ENCODE measurements at regions not wholly inside any gene's neighbourhood (a gene's known extent, or its start where the extent isn't known, plus 50 kb on each side); places are given as distances from the start of the nearest gene placed in this dataset.
"Not testable (repeated sequence)": the region's sequence is repeated elsewhere in the genome, so short reads cannot be mapped to it uniquely, and the experiment has no call there.

DNA sequence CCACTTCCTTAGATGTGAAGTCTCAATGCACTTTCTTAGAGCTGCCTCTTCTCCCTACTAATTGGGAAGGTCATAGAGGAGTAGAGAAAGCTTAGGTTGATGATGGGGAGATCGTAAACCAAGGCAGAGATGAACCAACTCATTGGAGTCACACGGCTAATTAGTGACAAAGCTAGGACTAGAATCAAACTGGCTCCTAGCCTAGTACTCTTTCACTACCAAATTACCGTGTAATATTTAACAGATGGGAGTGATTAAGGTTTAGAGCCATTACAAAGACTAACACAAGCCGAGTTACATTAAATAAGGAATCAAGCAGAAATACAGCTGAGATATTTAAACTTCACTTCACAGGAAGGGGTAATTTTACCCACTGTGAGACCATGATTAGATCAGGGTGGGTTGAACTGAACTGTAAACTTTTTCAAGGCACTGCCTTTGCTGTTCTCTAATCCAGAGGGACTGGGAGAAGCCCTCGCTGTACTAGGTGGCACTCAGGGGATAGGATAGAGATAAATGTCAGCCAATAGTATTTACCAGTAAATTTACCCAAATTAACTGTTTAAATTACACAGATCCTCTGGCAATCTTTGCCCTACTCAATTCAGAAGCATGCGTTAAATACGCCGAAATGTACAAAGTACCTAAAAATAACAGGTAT lies 166.4 kb upstream of the PIK3R1 start:
- Mint-ChIP-seq H3K9me3 (peaks cover 20% of the 10 kb centered on the region), H3K4me1 (ENCODE audit: low read depth) (no peaks in the 10 kb centered on the region), H3K4me3 (ENCODE audit: low read depth) (no peak overlapping the region), H3K27me3 (ENCODE audit: low read depth) (peaks cover 2% of the 10 kb centered on the region), H3K36me3 (ENCODE audit: low read depth) (no peaks in the 10 kb centered on the region), H3K27ac (no peak overlapping the region)
- no peak for DNase-seq (ENCODE audit: low spot score)
- intact Hi-C loops (cut with micrococcal nuclease), result no loop called here

DNA sequence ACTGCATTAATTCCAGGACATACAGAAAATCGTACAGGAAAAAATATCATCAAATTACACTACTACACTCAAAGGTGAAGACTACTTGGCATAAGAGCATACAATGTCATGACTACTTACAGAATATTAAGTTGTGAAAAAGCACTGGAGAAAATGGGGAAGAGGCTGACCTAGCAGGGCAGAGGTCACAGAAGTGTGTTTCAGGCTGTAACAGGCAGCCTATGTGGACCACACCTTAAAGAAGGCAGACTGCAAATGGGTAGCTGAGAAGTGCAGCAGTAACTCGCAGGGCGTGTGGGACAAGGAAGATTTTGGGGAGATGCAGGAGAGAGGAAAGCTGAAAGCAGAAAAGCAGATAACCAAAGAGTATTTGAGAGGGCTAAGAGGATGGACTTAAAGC lies 167.0 kb upstream of the PIK3R1 start:
- no peak for DNase-seq (ENCODE audit: low spot score)
- intact Hi-C loops (cut with micrococcal nuclease), result no loop called here
- Mint-ChIP-seq H3K27me3 (ENCODE audit: low read depth) (peaks cover 2% of the 10 kb centered on the region), H3K4me1 (ENCODE audit: low read depth) (no peaks in the 10 kb centered on the region), H3K36me3 (ENCODE audit: low read depth) (no peaks in the 10 kb centered on the region), H3K9me3 (peaks cover 20% of the 10 kb centered on the region), H3K27ac (no peak overlapping the region), H3K4me3 (ENCODE audit: low read depth) (no peak overlapping the region)

DNA sequence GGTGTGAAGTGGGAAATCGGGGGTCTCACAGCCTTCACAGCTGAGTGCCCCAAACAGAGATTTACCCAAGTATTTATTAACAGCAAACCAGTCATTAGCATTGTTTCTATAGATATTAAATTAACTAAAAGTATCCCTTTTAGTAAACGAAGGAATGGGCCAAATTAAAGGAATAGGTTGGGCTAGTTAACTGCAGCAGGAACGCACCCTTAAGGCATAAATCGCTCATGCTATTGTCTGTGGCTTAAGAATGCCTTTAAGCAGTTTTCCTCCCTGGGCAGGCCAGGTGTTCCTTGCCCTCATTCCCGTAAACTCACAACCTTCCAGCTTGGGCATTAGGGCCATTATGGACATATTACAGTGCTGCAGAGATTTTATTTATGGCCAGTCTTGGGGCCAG lies 167.5 kb upstream of the PIK3R1 start:
- H3K4me1 Mint-ChIP-seq (ENCODE audit: low read depth); H3K36me3 Mint-ChIP-seq (ENCODE audit: low read depth); H3K27ac Mint-ChIP-seq; intact Hi-C loops (cut with micrococcal nuclease); H3K27me3 Mint-ChIP-seq (ENCODE audit: low read depth); DNase-seq (ENCODE audit: low spot score); H3K4me3 Mint-ChIP-seq (ENCODE audit: low read depth): not testable (repeated sequence)
- peaks cover 20% of the 10 kb centered on the region for H3K9me3 Mint-ChIP-seq

DNA sequence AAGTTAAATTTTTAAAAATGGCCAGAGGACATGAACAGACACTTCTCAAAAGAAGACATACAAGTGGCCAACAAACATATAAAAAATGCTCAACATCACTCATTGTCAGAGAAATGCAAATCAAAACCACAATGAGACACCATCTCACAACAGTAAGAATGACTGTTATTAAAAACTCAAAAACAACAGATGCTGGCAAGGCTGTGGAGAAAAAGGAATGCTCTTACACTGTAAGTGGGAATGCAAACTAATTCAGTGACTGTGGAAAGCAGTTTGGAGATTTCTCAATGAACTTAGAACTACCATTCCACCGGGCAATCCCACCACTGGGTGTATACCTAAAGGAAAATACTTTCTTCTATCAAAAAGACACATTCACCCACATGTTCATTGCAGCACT lies 168.5 kb upstream of the PIK3R1 start:
- H3K36me3 Mint-ChIP-seq (ENCODE audit: low read depth), result no peaks in the 10 kb centered on the region
- H3K4me3 Mint-ChIP-seq (ENCODE audit: low read depth), result no peak overlapping the region
- H3K27me3 Mint-ChIP-seq (ENCODE audit: low read depth), result peaks cover 2% of the 10 kb centered on the region
- peaks cover 20% of the 10 kb centered on the region for H3K9me3 Mint-ChIP-seq
- no peak for DNase-seq (ENCODE audit: low spot score)
- H3K4me1 Mint-ChIP-seq (ENCODE audit: low read depth), result no peaks in the 10 kb centered on the region
- H3K27ac Mint-ChIP-seq, result no peak overlapping the region
- intact Hi-C loops (cut with micrococcal nuclease), result no loop called here

DNA sequence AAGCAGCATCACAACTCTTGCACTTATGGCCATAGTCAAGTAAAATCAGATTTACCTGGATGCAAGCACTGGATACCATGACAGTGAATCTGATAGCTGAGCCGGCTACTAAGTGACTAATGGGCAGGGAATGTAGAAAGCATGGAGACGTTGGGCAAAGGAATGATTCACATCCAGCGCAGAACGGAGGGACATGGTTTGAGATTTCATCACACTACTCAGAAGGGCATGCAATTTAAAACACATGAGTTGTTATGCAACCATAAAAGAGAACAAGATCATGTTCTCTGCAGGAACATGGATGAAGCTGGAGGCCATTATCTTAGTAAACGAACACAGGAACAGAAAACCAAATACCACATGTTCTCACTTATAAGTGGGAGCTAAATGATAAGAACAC lies 169.1 kb upstream of the PIK3R1 start:
- peaks cover 2% of the 10 kb centered on the region for H3K27me3 Mint-ChIP-seq (ENCODE audit: low read depth)
- peaks cover 20% of the 10 kb centered on the region for H3K9me3 Mint-ChIP-seq
- H3K36me3 Mint-ChIP-seq (ENCODE audit: low read depth), result no peaks in the 10 kb centered on the region
- H3K4me3 Mint-ChIP-seq (ENCODE audit: low read depth), result no peak overlapping the region
- no peak overlapping the region for H3K27ac Mint-ChIP-seq
- no peak for DNase-seq (ENCODE audit: low spot score)
- H3K4me1 Mint-ChIP-seq (ENCODE audit: low read depth), result no peaks in the 10 kb centered on the region
- intact Hi-C loops (cut with micrococcal nuclease), result no loop called here

DNA sequence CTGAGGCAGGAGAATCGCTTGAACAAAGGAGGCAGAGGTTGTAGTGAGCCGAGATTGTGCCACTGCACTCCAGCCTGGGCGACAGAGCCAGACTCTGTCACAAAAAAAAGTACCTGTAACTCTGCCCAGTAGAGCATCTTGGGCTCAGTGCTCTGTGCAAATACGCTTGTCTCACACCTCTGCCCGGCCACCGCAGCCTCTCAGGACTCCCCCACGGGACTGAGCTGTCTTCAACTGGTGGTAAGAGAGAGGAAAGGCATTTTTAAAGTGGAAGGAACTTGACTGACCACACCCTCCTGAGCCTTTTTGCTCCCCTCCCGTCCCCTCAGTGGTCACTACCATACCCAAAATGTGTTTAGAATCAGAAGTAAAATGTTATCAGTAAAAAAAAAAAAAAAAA lies 174.3 kb upstream of the PIK3R1 start:
- no peak for DNase-seq (ENCODE audit: low spot score)
- H3K27ac Mint-ChIP-seq, result no peak overlapping the region
- H3K36me3 Mint-ChIP-seq (ENCODE audit: low read depth), result no peaks in the 10 kb centered on the region
- H3K4me3 Mint-ChIP-seq (ENCODE audit: low read depth), result no peak overlapping the region
- intact Hi-C loops (cut with micrococcal nuclease), result no loop called here
- no peaks in the 10 kb centered on the region for H3K9me3 Mint-ChIP-seq
- H3K4me1 Mint-ChIP-seq (ENCODE audit: low read depth), result no peaks in the 10 kb centered on the region
- H3K27me3 Mint-ChIP-seq (ENCODE audit: low read depth), result no peaks in the 10 kb centered on the region

DNA sequence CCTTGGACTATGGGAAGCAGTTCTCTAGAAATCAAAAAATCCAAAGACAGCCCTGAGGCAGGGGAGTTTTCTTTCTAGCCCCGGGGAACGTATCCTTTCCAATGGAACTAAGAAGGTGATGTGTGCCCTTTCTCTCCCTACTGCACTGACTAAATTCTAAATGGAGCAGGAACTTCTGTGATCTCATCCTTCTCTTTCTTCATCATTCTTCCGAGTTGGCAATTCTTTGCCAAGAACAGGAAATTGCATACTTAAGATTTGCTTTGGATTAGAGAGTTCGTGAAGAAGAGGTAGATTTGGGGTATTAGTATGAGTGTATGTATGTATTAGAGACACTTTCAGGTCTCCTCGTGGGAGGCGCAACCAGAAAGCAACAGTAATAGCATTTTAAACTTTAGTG lies 178.0 kb upstream of the PIK3R1 start:
- H3K27ac Mint-ChIP-seq, result no peak overlapping the region
- peaks cover 2% of the 10 kb centered on the region for H3K27me3 Mint-ChIP-seq (ENCODE audit: low read depth)
- no peak for DNase-seq (ENCODE audit: low spot score)
- intact Hi-C loops (cut with micrococcal nuclease), result no loop called here
- H3K4me3 Mint-ChIP-seq (ENCODE audit: low read depth), result no peak overlapping the region
- no peaks in the 10 kb centered on the region for H3K4me1 Mint-ChIP-seq (ENCODE audit: low read depth)
- no peaks in the 10 kb centered on the region for H3K36me3 Mint-ChIP-seq (ENCODE audit: low read depth)
- H3K9me3 Mint-ChIP-seq, result no peaks in the 10 kb centered on the region

DNA sequence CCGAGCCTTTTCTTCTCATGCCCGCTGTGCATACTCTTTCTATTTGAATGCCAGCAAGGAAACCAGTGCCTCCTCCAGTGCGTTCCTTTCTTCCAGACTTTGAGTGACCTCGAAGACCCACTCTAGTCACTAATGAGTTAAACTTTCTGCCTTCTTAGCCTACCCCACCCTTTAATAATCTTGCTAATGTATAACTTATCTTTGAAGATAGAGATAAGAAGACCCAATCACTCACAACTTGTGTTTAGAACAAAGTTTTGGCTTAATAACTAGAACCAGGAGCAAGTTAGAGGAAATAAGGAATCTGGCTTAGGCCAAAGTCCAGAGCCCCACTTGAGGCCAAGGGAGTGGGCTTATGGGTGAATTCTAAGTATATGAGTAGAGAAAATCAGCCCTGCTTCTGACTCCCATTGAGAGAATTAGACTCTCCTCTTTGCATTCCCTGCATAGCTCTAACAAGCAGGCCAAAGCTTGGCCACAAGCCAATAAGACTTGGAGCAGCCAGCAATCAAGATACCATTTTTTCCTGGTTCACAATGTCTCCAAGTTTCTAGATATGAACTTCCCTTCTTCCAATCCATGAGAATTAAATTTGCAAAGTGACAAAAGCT lies 181.5 kb upstream of the PIK3R1 start:
- H3K4me1 Mint-ChIP-seq (ENCODE audit: low read depth), result no peaks in the 10 kb centered on the region
- no peak overlapping the region for H3K4me3 Mint-ChIP-seq (ENCODE audit: low read depth)
- peaks cover 2% of the 10 kb centered on the region for H3K27me3 Mint-ChIP-seq (ENCODE audit: low read depth)
- DNase-seq (ENCODE audit: low spot score), result no peak
- H3K36me3 Mint-ChIP-seq (ENCODE audit: low read depth), result no peaks in the 10 kb centered on the region
- intact Hi-C loops (cut with micrococcal nuclease), result no loop called here
- no peaks in the 10 kb centered on the region for H3K9me3 Mint-ChIP-seq
- no peak overlapping the region for H3K27ac Mint-ChIP-seq

DNA sequence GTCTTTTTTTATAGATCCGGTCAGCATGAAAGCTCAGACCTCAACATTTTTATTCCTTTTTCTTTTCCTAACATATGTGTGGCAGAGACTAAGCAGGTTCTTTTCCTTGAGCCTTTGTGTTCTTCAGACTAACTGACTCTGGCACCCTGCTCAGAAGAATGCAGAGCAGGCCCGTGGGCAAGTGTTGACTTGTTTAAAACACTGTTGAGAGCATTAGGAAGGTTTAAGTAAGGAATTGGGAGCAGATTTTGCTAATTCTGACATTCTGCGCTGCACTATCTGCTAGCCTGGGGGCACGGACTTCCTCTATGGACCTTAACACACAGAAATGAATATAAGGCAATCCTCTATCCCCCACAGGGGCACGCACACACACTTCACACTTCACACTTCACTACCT lies 182.5 kb upstream of the PIK3R1 start:
- Mint-ChIP-seq H3K36me3 (ENCODE audit: low read depth) (no peaks in the 10 kb centered on the region), H3K4me1 (ENCODE audit: low read depth) (no peaks in the 10 kb centered on the region), H3K9me3 (no peaks in the 10 kb centered on the region), H3K4me3 (ENCODE audit: low read depth) (no peak overlapping the region), H3K27ac (no peak overlapping the region), H3K27me3 (ENCODE audit: low read depth) (peaks cover 2% of the 10 kb centered on the region)
- intact Hi-C loops (cut with micrococcal nuclease), result no loop called here
- DNase-seq (ENCODE audit: low spot score), result no peak

DNA sequence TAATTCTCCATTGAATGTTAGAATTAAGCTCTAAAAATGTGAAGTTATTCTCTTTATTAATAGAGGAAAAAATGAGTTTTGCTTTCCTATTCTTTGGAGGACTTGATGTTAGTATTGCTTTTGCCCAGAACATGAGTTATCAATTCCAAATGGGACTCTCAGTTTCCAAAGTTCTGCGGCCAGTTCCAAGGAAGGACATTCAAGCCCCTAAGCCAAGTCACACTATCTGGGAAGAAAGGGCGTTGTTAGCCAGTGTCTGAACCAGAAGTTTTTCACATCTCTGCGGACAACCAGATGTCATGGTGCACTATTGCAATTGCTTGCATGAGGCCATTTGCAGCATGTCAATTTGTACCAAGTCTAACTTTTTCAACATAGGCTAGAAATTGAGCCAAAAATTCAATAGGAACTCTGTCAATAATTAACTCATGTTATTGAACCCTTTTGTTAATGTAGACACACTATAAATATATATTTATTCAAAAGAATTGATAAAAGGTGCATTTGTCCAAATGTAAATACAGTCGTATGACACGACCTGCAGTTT lies 183.3 kb upstream of the PIK3R1 start:
- no peaks in the 10 kb centered on the region for H3K36me3 Mint-ChIP-seq (ENCODE audit: low read depth)
- H3K27me3 Mint-ChIP-seq (ENCODE audit: low read depth), result peaks cover 2% of the 10 kb centered on the region
- DNase-seq (ENCODE audit: low spot score), result no peak
- H3K4me3 Mint-ChIP-seq (ENCODE audit: low read depth), result no peak overlapping the region
- intact Hi-C loops (cut with micrococcal nuclease), result no loop called here
- no peaks in the 10 kb centered on the region for H3K4me1 Mint-ChIP-seq (ENCODE audit: low read depth)
- H3K9me3 Mint-ChIP-seq, result no peaks in the 10 kb centered on the region
- H3K27ac Mint-ChIP-seq, result no peak overlapping the region

DNA sequence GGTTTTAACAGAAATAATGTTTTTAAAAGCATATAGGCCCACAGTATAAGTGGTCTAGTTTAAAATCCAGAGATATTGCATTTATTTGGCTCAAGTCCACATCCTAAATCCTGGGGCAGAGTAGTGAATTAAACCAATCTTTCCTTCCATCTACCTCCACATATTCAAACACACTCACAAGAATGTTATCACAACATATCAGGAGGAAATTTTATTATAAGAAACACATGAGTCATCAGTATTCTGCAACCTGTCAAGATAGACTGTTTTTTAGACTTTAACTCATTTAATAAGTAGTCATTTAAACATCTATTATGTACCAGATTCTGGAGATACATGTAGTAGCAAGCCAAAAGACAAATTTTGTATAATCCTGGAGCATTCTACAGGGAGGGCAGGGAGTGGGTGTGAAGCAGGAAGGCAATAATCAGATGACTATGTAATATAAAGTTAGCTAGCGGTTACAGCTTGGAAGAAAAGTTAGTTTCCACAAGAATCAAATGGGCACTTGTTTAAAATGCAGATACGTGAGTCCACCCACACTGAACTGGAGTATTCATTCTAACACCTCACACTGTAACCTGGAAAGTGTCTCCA lies 187.3 kb upstream of the PIK3R1 start:
- Mint-ChIP-seq H3K4me3 (ENCODE audit: low read depth) (no peak overlapping the region), H3K9me3 (no peaks in the 10 kb centered on the region), H3K27me3 (ENCODE audit: low read depth) (peaks cover 2% of the 10 kb centered on the region), H3K27ac (no peak overlapping the region), H3K4me1 (ENCODE audit: low read depth) (no peaks in the 10 kb centered on the region), H3K36me3 (ENCODE audit: low read depth) (no peaks in the 10 kb centered on the region)
- no peak for DNase-seq (ENCODE audit: low spot score)
- intact Hi-C loops (cut with micrococcal nuclease), result no loop called here

DNA sequence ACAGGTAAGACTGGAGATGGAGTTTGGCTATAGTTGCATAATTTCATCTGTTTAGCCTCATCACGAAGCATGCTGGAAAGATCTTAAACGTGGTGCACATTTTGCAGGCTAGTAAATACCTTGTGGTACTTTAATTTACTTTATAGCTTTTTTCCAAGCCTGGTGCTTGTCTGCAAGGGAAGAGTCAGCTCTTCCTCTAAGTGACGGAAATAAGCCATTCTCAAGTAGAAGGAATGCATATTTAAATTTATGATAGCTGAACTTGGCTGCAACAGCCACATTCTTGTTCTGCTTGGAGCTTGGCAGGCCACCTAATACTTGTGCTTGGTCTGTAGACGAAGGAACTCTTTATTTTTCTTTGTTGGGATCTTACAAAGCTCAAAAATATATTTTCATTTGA lies 188.0 kb upstream of the PIK3R1 start:
- Mint-ChIP-seq H3K9me3 (no peaks in the 10 kb centered on the region), H3K4me1 (ENCODE audit: low read depth) (no peaks in the 10 kb centered on the region), H3K27me3 (ENCODE audit: low read depth) (no peaks in the 10 kb centered on the region), H3K4me3 (ENCODE audit: low read depth) (no peak overlapping the region), H3K27ac (no peak overlapping the region), H3K36me3 (ENCODE audit: low read depth) (no peaks in the 10 kb centered on the region)
- DNase-seq (ENCODE audit: low spot score), result no peak
- intact Hi-C loops (cut with micrococcal nuclease), result no loop called here

DNA sequence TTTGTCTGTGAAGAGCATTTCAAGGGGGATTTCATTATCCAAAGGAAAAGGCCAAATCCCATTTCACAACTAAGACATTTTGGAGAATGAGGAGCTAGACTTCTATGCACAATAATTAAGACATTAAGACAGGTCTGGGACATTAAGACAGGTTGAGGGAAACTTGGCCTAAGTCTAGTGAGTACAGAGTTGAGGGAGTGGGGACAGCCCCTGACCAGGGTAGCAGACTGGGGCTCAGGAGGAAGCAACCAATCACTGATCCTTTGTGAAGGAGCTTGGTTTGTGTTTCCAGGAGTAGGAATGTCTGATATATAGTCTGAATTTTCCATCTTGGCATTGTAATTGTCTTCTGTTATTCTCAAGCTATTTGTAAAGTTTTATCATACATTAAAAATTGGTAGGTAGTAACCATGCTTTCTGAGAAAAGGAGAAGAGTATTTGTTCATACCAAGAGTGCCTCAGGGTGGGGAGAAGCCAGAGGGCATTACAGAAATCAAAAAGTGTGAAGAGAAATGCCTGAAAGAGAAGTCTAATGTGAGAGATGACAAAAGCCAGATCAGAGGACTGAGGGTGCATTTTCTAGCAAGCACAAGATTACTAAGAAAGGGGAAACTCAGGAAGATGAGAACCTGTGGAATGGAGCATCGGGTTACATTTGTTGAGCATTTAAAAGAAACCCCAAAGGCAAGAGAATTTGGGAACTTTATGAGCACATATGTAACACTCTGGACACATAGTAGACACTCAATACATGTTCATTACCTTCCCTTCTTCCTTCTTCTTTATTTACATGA lies 189.3 kb upstream of the PIK3R1 start:
- intact Hi-C loops (cut with micrococcal nuclease), result no loop called here
- H3K27ac Mint-ChIP-seq, result no peak overlapping the region
- H3K4me3 Mint-ChIP-seq (ENCODE audit: low read depth), result no peak overlapping the region
- no peaks in the 10 kb centered on the region for H3K36me3 Mint-ChIP-seq (ENCODE audit: low read depth)
- no peak for DNase-seq (ENCODE audit: low spot score)
- no peaks in the 10 kb centered on the region for H3K9me3 Mint-ChIP-seq
- no peaks in the 10 kb centered on the region for H3K27me3 Mint-ChIP-seq (ENCODE audit: low read depth)
- H3K4me1 Mint-ChIP-seq (ENCODE audit: low read depth), result no peaks in the 10 kb centered on the region
